T-cell (primary cell): ENCODE measurements at regions not wholly inside any gene's neighbourhood (a gene's known extent, or its start where the extent isn't known, plus 50 kb on each side); places are given as distances from the start of the nearest gene placed in this dataset.

Experiments
- ATAC-seq, 4 experiments: fragments of 200-7000 bp in 3 of 4; fragments of 150-1000 bp in 1 of 4; cut with Tn5 transposase; replicated peaks in 1 of 4; 1 replicate in 3 of 4; 2 replicates in 1 of 4; pipeline ENCODE4 v1.10.0; 2021; ENCODE audit warnings: moderate library complexity in 3 of 4, mild to moderate bottlenecking in 2 of 4, moderate number of reproducible peaks in 1 of 4
- CTCF ChIA-PET, 2 donors: fragments of 300-600 bp; sonication (Branson Sonifier 250); formaldehyde crosslinking; loops; one replicate each; lab custom pipeline; 2022; ENCODE audit warnings: antibody characterized with exemption in 2 of 2; lab: Charles Lee
- POLR2A ChIA-PET, 2 donors: fragments of 300-600 bp; sonication (Branson Sonifier 250); formaldehyde crosslinking; loops; one replicate each; lab custom pipeline; 2022; ENCODE audit warnings: antibody characterized with exemption in 2 of 2; lab: Charles Lee
- DNase-seq, 35 experiments: peaks; one replicate each; pipeline versions ENCODE4 v3.0.0 to v3.0.0-alpha.2; 2013 to 2023
- H3K27ac ChIP-seq: one replicate; pipeline ENCODE4 v1.5.1; 2013; ENCODE audit warnings: low read length
- H3K27me3 ChIP-seq, 2 experiments: replicated peaks in 1 of 2; 1 replicate in 1 of 2; 2 replicates in 1 of 2; pipeline versions ENCODE4 v1.6.1 to v1.7.0; 2013; ENCODE audit warnings: low read length in 1 of 2, mixed read lengths in 1 of 2; ENCODE audit not compliant: control insufficient read depth in 2 of 2, insufficient read depth in 2 of 2; ENCODE audit errors: extremely low read depth in 1 of 2
- H3K36me3 ChIP-seq, 2 donors: 1 replicate in 1 of 2; 2 replicates in 1 of 2; pipeline versions ENCODE4 v1.6.1 to v1.7.0; 2013; ENCODE audit warnings: low read length in 1 of 2; ENCODE audit not compliant: control insufficient read depth in 2 of 2, insufficient read depth in 1 of 2; ENCODE audit errors: extremely low read depth in 1 of 2
- H3K4me1 ChIP-seq, 2 experiments: 1 replicate in 1 of 2; 2 replicates in 1 of 2; pipeline versions ENCODE4 v1.6.1 to v1.7.0; 2013; ENCODE audit warnings: low read length in 2 of 2, mixed read lengths in 1 of 2; ENCODE audit not compliant: insufficient read depth in 2 of 2, control insufficient read depth in 1 of 2; ENCODE audit errors: extremely low read depth in 1 of 2
- H3K4me3 ChIP-seq, 2 donors: 1 replicate in 1 of 2; 2 replicates in 1 of 2; pipeline versions ENCODE4 v1.5.1 to v1.7.0; 2013; ENCODE audit warnings: mild to moderate bottlenecking in 2 of 2, low read length in 1 of 2, moderate library complexity in 1 of 2; ENCODE audit not compliant: control insufficient read depth in 1 of 2; ENCODE audit errors: extremely low read depth in 1 of 2
- H3K9me3 ChIP-seq: 2 replicates; pipeline ENCODE4 v1.7.0; 2013
- H3K27ac Mint-ChIP-seq, 2 donors: one replicate each; pipeline ENCODE4 v1.8.0; 2020 to 2021; ENCODE audit warnings: mild to moderate bottlenecking in 2 of 2, mixed read lengths in 2 of 2
- H3K27me3 Mint-ChIP-seq, 2 donors: one replicate each; pipeline ENCODE4 v1.8.0; 2021 to 2022; ENCODE audit warnings: mixed read lengths in 2 of 2
- H3K36me3 Mint-ChIP-seq: one replicate; pipeline ENCODE4 v1.8.0; 2021; ENCODE audit warnings: mixed read lengths
- H3K4me1 Mint-ChIP-seq, 3 donors: one replicate each; pipeline ENCODE4 v1.8.0; 2020 to 2022; ENCODE audit warnings: mixed read lengths in 3 of 3, mild to moderate bottlenecking in 1 of 3
- H3K4me3 Mint-ChIP-seq, 3 donors: one replicate each; pipeline ENCODE4 v1.8.0; 2020 to 2022; ENCODE audit warnings: mild to moderate bottlenecking in 3 of 3, mixed read lengths in 3 of 3, moderate library complexity in 3 of 3
- H3K9me3 Mint-ChIP-seq, 3 donors: one replicate each; pipeline ENCODE4 v1.8.0; 2020 to 2022; ENCODE audit warnings: mixed read lengths in 3 of 3
- WGBS: methylation state at CpG from one replicate; pipeline ENCODE4 v1.1.5; 2013; ENCODE audit warnings: missing lambda C conversion rate; ENCODE audit not compliant: insufficient coverage; 5-methylcytosine and 5-hydroxymethylcytosine counted together

DNA sequence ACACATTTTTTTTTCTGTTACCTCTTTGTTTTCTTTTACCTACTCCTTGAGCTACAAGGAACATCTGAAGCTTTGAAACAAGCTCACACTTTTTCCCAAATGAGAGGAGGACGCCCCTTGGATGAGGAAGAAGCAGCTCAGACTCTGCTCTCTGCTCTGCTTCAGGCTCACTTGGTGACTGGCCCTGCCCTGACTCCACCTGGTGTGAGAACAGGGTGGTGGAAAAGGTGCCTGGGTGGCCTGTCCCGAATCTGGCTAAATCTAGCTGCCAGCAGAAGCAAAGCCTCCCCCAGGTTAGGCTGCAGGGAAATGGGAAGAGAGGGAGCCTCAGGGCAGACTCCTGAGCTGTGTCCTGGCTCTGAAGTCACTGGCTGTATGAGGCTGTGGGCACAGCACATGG, 68.0 kb upstream of the CEACAM8 start:
- 57% methylated on average over 1 of the region's 2 CpGs for WGBS
- H3K9me3 Mint-ChIP-seq: peaks cover 5 to 18% (median 7%) of the 10 kb centered on the region in 3 donors

GRCh38 chr19:42660353-42660752, 65.6 kb upstream of the CEACAM8 start:
- Histone ChIP-seq H3K27me3 (peaks cover 0 to 17% of the 10 kb centered on the region in 2 experiments), H3K4me3 (no peak overlapping the region), H3K4me1 (no peaks in the 10 kb centered on the region), H3K9me3 (no peaks in the 10 kb centered on the region), H3K36me3 (no peaks in the 10 kb centered on the region), H3K27ac (no peak overlapping the region)
- no peak for ATAC-seq
- DNase-seq: no peak
- ChIA-PET CTCF (no interaction called here), POLR2A (no interaction called here)
- Mint-ChIP-seq H3K27ac (no peak overlapping the region), H3K4me1 (no peaks in the 10 kb centered on the region), H3K9me3 (peaks cover 5 to 18% (median 7%) of the 10 kb centered on the region in 3 donors), H3K36me3 (peaks cover 3% of the 10 kb centered on the region), H3K27me3 (peaks cover 20 to 26% of the 10 kb centered on the region in 2 donors), H3K4me3 (no peak overlapping the region)
- WGBS: 83% methylated on average over 1 of the region's 1 CpG

More for the DNA sequence above, 68.0 kb upstream of the CEACAM8 start:
- CTCF ChIA-PET: no interaction called here
- no peaks in the 10 kb centered on the region for H3K36me3 ChIP-seq
- Mint-ChIP-seq H3K4me1 (no peaks in the 10 kb centered on the region), H3K4me3 (no peak overlapping the region), H3K27me3 (peaks cover 30 to 35% of the 10 kb centered on the region in 2 donors), H3K27ac (no peak overlapping the region), H3K36me3 (peaks cover 3% of the 10 kb centered on the region)
- no peaks in the 10 kb centered on the region for H3K9me3 ChIP-seq
- POLR2A ChIA-PET: no interaction called here
- no peak for DNase-seq
- no peak overlapping the region for H3K4me3 ChIP-seq
- H3K4me1 ChIP-seq: no peaks in the 10 kb centered on the region
- peaks cover 0 to 17% of the 10 kb centered on the region in 2 experiments for H3K27me3 ChIP-seq
- no peak overlapping the region for H3K27ac ChIP-seq
- ATAC-seq: no peak

DNA sequence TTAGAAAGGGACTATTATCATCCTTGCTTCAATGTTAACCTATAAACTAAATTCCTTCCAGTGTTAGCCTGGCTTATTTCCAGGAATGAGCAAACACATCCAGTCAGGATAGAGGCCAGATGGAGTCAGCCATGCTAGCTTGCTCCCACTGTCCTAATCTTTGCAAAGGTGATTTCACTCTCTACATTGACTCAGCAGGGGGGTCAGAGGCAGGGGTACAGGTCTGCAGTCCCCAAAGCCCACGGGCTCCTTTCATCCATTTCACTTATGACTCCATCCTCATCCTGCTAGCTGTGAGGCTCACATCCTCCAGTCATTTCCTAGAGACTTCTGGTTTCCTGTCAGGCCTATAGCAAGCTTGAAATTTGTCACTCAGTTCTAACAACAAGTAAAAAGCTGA, 63.4 kb upstream of the CEACAM8 start:
- H3K27me3 ChIP-seq: peaks cover 0 to 22% of the 10 kb centered on the region in 2 experiments
- ATAC-seq (no peak), DNase-seq (no peak)
- no peak overlapping the region for H3K27ac ChIP-seq
- ChIA-PET CTCF (no interaction called here), POLR2A (no interaction called here)
- WGBS: 0% methylated on average over 1 of the region's 1 CpG
- H3K27me3 Mint-ChIP-seq: peaks cover 27 to 28% of the 10 kb centered on the region in 2 donors
- H3K36me3 ChIP-seq: no peaks in the 10 kb centered on the region
- peaks cover 5 to 18% (median 7%) of the 10 kb centered on the region in 3 donors for H3K9me3 Mint-ChIP-seq
- no peak overlapping the region for H3K27ac Mint-ChIP-seq
- no peak overlapping the region for H3K4me3 ChIP-seq
- H3K4me1 ChIP-seq: no peaks in the 10 kb centered on the region
- no peaks in the 10 kb centered on the region for H3K4me1 Mint-ChIP-seq
- no peak overlapping the region for H3K4me3 Mint-ChIP-seq
- H3K36me3 Mint-ChIP-seq: peaks cover 3% of the 10 kb centered on the region
- no peaks in the 10 kb centered on the region for H3K9me3 ChIP-seq

GRCh38 chr19:42657556-42657955, 62.8 kb upstream of the CEACAM8 start:
- ATAC-seq: no peak

DNA sequence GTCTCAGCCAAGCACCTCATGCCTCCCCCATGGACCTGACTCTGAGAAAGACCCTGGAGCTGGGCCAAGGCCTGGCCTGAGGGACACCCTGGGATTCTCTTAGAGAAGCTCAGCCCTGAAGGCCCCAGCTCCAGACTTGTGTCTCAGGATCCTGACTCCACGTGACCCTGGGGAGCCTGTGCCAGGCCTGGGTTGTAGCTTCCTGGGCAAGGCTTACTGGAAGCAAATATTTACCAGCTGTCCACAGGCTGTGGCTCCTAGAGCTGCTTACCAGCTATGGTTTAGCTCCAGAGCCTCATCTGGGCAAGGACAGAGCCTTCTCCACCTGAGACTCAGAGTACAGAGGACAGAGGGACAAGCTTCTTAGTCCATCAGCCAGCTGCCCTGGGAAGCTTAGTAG, 61.0 kb upstream of the CEACAM8 start:
- Mint-ChIP-seq H3K4me1 (no peaks in the 10 kb centered on the region), H3K9me3 (peaks cover 5 to 18% (median 7%) of the 10 kb centered on the region in 3 donors), H3K27me3 (peaks cover 23 to 39% of the 10 kb centered on the region in 2 donors), H3K36me3 (peaks cover 3% of the 10 kb centered on the region), H3K27ac (no peak overlapping the region), H3K4me3 (no peak overlapping the region)
- DNase-seq (no peak), ATAC-seq (no peak)
- no peaks in the 10 kb centered on the region for H3K36me3 ChIP-seq
- peaks cover 0 to 20% of the 10 kb centered on the region in 2 experiments for H3K27me3 ChIP-seq
- ChIA-PET CTCF (interaction anchor here in 1 of 2 donors (1.0 kb wide), 1 partner anchor 21 kb away, joined by 3 read pairs; no protein-coding TSS in a partner anchor), POLR2A (no interaction called here)
- H3K27ac ChIP-seq: no peak overlapping the region
- no peaks in the 10 kb centered on the region for H3K4me1 ChIP-seq
- no peaks in the 10 kb centered on the region for H3K9me3 ChIP-seq
- 40% methylated on average over 1 of the region's 1 CpG for WGBS
- no peak overlapping the region for H3K4me3 ChIP-seq

More at GRCh38 chr19:42657556-42657955, 62.8 kb upstream of the CEACAM8 start:
- Histone ChIP-seq H3K27ac (no peak overlapping the region), H3K4me1 (no peaks in the 10 kb centered on the region), H3K27me3 (peaks cover 0 to 23% of the 10 kb centered on the region in 2 experiments), H3K36me3 (no peaks in the 10 kb centered on the region), H3K9me3 (no peaks in the 10 kb centered on the region), H3K4me3 (no peak overlapping the region)
- WGBS: 86% methylated on average over 1 of the region's 1 CpG
- POLR2A ChIA-PET: no interaction called here
- no peak overlapping the region for H3K27ac Mint-ChIP-seq
- peaks cover 3% of the 10 kb centered on the region for H3K36me3 Mint-ChIP-seq
- CTCF ChIA-PET: no interaction called here
- no peak overlapping the region for H3K4me3 Mint-ChIP-seq
- peaks cover 5 to 18% (median 7%) of the 10 kb centered on the region in 3 donors for H3K9me3 Mint-ChIP-seq
- no peak for DNase-seq
- H3K4me1 Mint-ChIP-seq: no peaks in the 10 kb centered on the region
- peaks cover 23 to 29% of the 10 kb centered on the region in 2 donors for H3K27me3 Mint-ChIP-seq

DNA sequence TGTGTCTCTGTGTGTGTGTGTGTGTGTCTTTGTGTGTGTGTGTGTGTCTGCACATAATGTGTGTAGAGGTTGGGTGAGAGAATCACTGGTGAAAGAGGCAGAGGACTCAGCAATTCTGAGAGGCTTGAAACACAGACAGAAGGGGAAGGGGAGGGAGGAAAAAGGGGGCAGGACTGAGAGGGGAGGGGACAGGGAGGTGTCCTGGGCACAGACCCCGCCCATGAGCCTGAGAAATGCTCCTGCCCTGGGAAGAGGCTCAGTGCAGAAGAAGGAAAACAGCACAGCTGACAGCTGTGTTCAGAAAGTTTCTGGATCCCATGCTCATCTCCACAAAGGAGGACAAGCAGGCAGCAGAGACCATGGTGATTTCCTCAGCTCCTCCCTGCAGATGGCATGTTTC, 59.1 kb upstream of the CEACAM8 start:
- Mint-ChIP-seq H3K27ac (no peak overlapping the region), H3K36me3 (no peaks in the 10 kb centered on the region), H3K27me3 (peaks cover 32 to 45% of the 10 kb centered on the region in 2 donors), H3K4me3 (no peak overlapping the region), H3K9me3 (peaks cover under 1 to 1% (median under 1%) of the 10 kb centered on the region in 3 donors), H3K4me1 (no peaks in the 10 kb centered on the region)
- peaks cover 0 to 25% of the 10 kb centered on the region in 2 experiments for H3K27me3 ChIP-seq
- DNase-seq (no peak), ATAC-seq (no peak)
- ChIA-PET CTCF (no interaction called here), POLR2A (no interaction called here)
- H3K4me1 ChIP-seq: no peaks in the 10 kb centered on the region
- H3K9me3 ChIP-seq: no peaks in the 10 kb centered on the region
- no peak overlapping the region for H3K4me3 ChIP-seq
- H3K27ac ChIP-seq: no peak overlapping the region
- 29% methylated on average over 1 of the region's 1 CpG for WGBS
- H3K36me3 ChIP-seq: no peaks in the 10 kb centered on the region

DNA sequence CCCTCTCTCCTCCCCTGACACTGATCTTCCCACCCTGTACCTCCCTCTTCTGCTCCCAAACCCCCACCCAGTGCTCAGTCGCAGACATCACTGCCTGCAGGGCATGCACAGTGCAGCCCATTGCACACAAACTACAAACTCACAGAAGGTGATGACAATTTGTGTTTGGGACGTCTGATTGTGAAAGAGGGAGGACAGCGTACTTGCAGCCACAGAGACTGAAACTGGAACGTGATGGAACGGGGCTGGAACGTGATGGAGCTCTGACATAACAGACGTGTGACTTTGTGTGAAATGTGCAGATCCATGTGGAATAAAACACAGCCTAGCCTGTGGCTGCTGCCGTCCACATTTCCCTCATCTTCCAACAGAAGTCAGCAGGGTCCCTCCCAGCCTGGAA, 57.3 kb upstream of the CEACAM8 start:
- no peaks in the 10 kb centered on the region for H3K9me3 ChIP-seq
- CTCF ChIA-PET: no interaction called here
- H3K4me3 Mint-ChIP-seq: no peak overlapping the region
- POLR2A ChIA-PET: no interaction called here
- DNase-seq: no peak
- no peak overlapping the region for H3K27ac ChIP-seq
- ATAC-seq: no peak
- H3K4me3 ChIP-seq: no peak overlapping the region
- H3K27ac Mint-ChIP-seq: no peak overlapping the region
- H3K9me3 Mint-ChIP-seq: no peaks in the 10 kb centered on the region
- H3K27me3 ChIP-seq: peaks cover 0 to 28% of the 10 kb centered on the region in 2 experiments
- peaks cover 30 to 47% of the 10 kb centered on the region in 2 donors for H3K27me3 Mint-ChIP-seq
- no peaks in the 10 kb centered on the region for H3K36me3 ChIP-seq
- no peaks in the 10 kb centered on the region for H3K4me1 Mint-ChIP-seq
- H3K4me1 ChIP-seq: no peaks in the 10 kb centered on the region
- no peaks in the 10 kb centered on the region for H3K36me3 Mint-ChIP-seq
- WGBS: 86% methylated on average over 7 of the region's 8 CpGs
